Kidney (tissue), 13 donors: ENCODE measurements at regions not wholly inside any gene's neighbourhood (a gene's known extent, or its start where the extent isn't known, plus 50 kb on each side); places are given as distances from the start of the nearest gene placed in this dataset.

Experiments
- DNase-seq, 5 donors: peaks; one replicate each; pipeline ENCODE4 v3.0.0-alpha.2; 2013 to 2020
- FAIRE-seq: peaks from 2 replicates; lab custom pipeline; 2012; peaks lifted over from hg19 to GRCh38; lab: Jason Lieb, UNC
- H3K27ac ChIP-seq, 2 donors: one replicate each; pipeline ENCODE4 v1.7.0; 2013; ENCODE audit warnings: low read depth in 2 of 2, low read length in 2 of 2, inconsistent platforms in 1 of 2
- H3K27me3 ChIP-seq: one replicate; pipeline ENCODE4 v1.7.1; 2013; ENCODE audit warnings: low read length, inconsistent platforms; ENCODE audit not compliant: control insufficient read depth, insufficient read depth
- H3K36me3 ChIP-seq, 3 donors: one replicate each; pipeline versions ENCODE4 v1.7.0 to v1.7.1; 2013; ENCODE audit warnings: low read length in 3 of 3, control low read depth in 1 of 3, inconsistent platforms in 1 of 3; ENCODE audit not compliant: insufficient read depth in 3 of 3, control insufficient read depth in 2 of 3
- H3K4me1 ChIP-seq, 3 donors: one replicate each; pipeline versions ENCODE4 v1.7.0 to v1.7.1; 2013; ENCODE audit warnings: low read length in 3 of 3, inconsistent platforms in 1 of 3, low read depth in 1 of 3; ENCODE audit not compliant: control insufficient read depth in 2 of 3, insufficient read depth in 2 of 3
- H3K4me3 ChIP-seq, 3 donors: one replicate each; pipeline versions ENCODE4 v1.7.0 to v1.8.1; 2013; ENCODE audit warnings: low read length in 3 of 3, control low read depth in 1 of 3, inconsistent platforms in 1 of 3
- H3K9ac ChIP-seq, 3 donors: one replicate each; pipeline versions ENCODE4 v1.7.0 to v1.7.1; 2013; ENCODE audit warnings: low read length in 3 of 3, control low read depth in 1 of 3, inconsistent platforms in 1 of 3
- H3K9me3 ChIP-seq, 3 donors: one replicate each; pipeline versions ENCODE4 v1.7.0 to v1.7.1; 2013; ENCODE audit warnings: low read length in 3 of 3, control low read depth in 1 of 3, inconsistent platforms in 1 of 3; ENCODE audit not compliant: control insufficient read depth in 2 of 3, insufficient read depth in 1 of 3
- intact Hi-C: fragments of 100-400 bp; cut with DNase I; formaldehyde crosslinking; loops from one replicate; pipeline ENCODE4 v1.11.1; 2022
- TF ChIP-seq, protein P1 (sequence below): IDR thresholded peaks from 3 replicates; pipeline ENCODE4 v1.5.1; 2012; ENCODE audit warnings: mild to moderate bottlenecking, moderate library complexity, borderline replicate concordance; ENCODE audit not compliant: insufficient read depth; ENCODE audit errors: extremely low read depth
- donor health status: control.
- donor health status: control.
- donor health status: control.
- donor health status: control.
- donor health status: control.
- donor health status: DM: yes; HTN: yes; CAD: no.
- donor health status: Normal renal cell carcinoma (clear cell type).

DNA sequence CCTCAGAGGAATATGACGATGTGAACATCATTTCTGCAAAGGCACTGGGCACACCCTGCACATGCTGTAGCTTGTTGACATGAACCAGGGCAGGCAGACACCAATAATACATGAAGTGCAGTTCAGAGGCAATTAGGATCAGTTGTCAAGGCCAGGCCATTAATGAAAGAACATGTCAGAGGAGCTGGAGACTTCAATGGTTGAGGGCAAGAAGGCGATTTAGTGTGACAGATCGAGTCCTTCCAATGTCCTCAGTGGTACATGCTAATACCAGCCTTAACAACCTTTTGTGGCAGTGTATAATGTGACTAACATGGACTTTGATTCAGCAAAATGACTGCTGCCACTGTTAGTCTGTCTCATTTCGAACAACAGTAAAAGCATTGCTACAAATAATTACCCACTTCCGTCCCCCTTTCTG is 205.2 kb upstream of the NANOGP8 start:
- TF ChIP-seq, protein P1, sequence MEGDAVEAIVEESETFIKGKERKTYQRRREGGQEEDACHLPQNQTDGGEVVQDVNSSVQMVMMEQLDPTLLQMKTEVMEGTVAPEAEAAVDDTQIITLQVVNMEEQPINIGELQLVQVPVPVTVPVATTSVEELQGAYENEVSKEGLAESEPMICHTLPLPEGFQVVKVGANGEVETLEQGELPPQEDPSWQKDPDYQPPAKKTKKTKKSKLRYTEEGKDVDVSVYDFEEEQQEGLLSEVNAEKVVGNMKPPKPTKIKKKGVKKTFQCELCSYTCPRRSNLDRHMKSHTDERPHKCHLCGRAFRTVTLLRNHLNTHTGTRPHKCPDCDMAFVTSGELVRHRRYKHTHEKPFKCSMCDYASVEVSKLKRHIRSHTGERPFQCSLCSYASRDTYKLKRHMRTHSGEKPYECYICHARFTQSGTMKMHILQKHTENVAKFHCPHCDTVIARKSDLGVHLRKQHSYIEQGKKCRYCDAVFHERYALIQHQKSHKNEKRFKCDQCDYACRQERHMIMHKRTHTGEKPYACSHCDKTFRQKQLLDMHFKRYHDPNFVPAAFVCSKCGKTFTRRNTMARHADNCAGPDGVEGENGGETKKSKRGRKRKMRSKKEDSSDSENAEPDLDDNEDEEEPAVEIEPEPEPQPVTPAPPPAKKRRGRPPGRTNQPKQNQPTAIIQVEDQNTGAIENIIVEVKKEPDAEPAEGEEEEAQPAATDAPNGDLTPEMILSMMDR, result no peak
- DNase-seq (peak in 1 of 5 donors; percentile 14), FAIRE-seq (no peak)
- no peaks in the 10 kb centered on the region for H3K36me3 ChIP-seq
- H3K9me3 ChIP-seq, result no peaks in the 10 kb centered on the region
- H3K4me1 ChIP-seq, result no peaks in the 10 kb centered on the region
- intact Hi-C loops, result loop anchor here (10.0 kb wide), 1 partner anchor 154 kb away; no protein-coding TSS in a partner anchor
- no peak overlapping the region for H3K27ac ChIP-seq
- no peaks in the 10 kb centered on the region for H3K27me3 ChIP-seq
- H3K4me3 ChIP-seq, result no peak overlapping the region
- H3K9ac ChIP-seq, result no peak overlapping the region

DNA sequence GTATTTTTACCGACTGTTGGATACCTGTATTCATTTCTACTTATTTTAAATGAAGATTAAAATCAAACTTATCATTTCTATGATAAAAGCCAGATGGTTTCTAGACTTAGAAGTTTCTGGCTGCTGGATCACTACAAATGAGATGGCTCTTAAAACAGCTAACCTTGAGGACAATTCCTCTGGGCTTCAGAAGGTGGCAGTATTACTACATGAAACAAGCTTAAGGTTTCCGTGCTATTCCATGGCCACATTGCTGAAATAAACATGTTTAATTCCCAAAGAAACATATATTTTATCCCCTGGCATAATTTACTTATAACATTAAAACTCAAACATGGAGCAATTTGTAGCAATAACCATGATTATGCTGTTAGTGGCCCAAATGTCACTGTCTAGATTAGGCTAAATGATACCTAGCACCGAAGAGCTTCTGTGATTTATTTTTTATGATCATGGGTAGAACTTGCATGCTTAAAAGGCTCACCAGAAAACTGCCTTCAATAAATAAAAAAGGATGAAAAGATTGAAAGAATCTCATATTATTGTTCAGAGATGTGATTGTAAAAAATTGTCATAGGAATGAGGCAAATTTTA is 204.0 kb upstream of the NANOGP8 start:
- no peak overlapping the region for H3K27ac ChIP-seq
- H3K4me3 ChIP-seq, result no peak overlapping the region
- TF ChIP-seq, protein P1, result peak; percentile 64
- peak; percentile 81 for FAIRE-seq
- DNase-seq, result peak in 3 of 5 donors; percentile 23 to 87 (median 79)
- no peaks in the 10 kb centered on the region for H3K36me3 ChIP-seq
- H3K27me3 ChIP-seq, result no peaks in the 10 kb centered on the region
- H3K9ac ChIP-seq, result no peak overlapping the region
- H3K9me3 ChIP-seq, result no peaks in the 10 kb centered on the region
- intact Hi-C loops, result no loop called here
- no peaks in the 10 kb centered on the region for H3K4me1 ChIP-seq

DNA sequence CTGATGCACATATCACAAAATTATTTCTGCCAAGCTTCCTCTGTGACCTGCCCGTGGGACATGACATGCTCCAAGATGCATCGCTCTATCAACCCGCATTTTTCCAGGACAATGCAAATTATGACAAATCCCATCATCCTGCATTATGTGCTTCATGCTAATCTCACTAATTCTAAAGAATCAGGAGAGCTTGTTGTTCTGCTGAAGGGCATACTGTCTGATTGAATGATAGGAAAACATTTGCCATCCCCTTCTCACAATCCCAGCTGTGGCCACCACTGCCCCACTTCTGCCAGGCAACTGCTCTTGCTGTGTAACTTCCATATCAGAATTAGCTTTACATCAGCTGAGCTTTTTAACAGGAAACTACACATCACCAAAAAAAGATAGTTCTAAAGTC is 203.5 kb upstream of the NANOGP8 start:
- no peak overlapping the region for H3K27ac ChIP-seq
- H3K4me1 ChIP-seq, result no peaks in the 10 kb centered on the region
- no peaks in the 10 kb centered on the region for H3K9me3 ChIP-seq
- H3K4me3 ChIP-seq, result no peak overlapping the region
- H3K9ac ChIP-seq, result no peak overlapping the region
- DNase-seq (no peak), FAIRE-seq (no peak)
- H3K27me3 ChIP-seq, result no peaks in the 10 kb centered on the region
- no peaks in the 10 kb centered on the region for H3K36me3 ChIP-seq
- TF ChIP-seq, protein P1, result no peak
- intact Hi-C loops, result no loop called here

DNA sequence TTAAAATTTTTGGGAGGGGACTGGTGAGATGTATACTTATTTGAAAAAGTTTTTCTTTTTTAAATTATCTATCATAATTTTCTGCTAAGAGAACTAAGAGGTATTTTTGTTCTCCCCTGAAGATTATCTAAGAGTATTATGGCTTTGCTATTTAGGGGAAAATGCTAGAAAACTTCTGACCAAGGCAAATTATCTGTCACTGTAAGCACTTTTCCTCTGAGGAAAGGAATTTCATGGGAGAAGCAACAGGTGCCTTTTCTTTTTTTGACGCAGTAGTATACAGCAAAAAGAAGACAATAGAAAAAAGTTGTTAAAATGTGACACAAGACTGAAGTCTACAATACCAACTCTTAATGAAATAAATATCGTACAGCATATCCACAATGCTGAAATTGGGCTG is 201.6 kb upstream of the NANOGP8 start:
- Histone ChIP-seq H3K36me3 (no peaks in the 10 kb centered on the region), H3K9me3 (no peaks in the 10 kb centered on the region), H3K4me3 (no peak overlapping the region), H3K4me1 (no peaks in the 10 kb centered on the region), H3K27me3 (no peaks in the 10 kb centered on the region), H3K27ac (no peak overlapping the region), H3K9ac (no peak overlapping the region)
- TF ChIP-seq, protein P1, result no peak
- intact Hi-C loops, result no loop called here
- DNase-seq (no peak), FAIRE-seq (no peak)
